K562 (cell line): ENCODE measurements at regions not wholly inside any gene's neighbourhood (a gene's known extent, or its start where the extent isn't known, plus 50 kb on each side); places are given as distances from the start of the nearest gene placed in this dataset.
A peak's percentile ranks its signal among the peaks of the same experiment; 100 is the strongest.

Experiments
- BCLAF1 ChIP-seq, 2 experiments: fragments of 450-650 bp in 1 of 2; IDR thresholded peaks; 2 replicates each; pipeline ENCODE4 v1.6.1; 2011 to 2017; ENCODE audit warnings: low read depth in 2 of 2, antibody characterized with exemption in 1 of 2, borderline replicate concordance in 1 of 2, low read length in 1 of 2, mild to moderate bottlenecking in 1 of 2, mixed read lengths in 1 of 2; ENCODE audit not compliant: control insufficient read depth in 1 of 2
- CBFB ChIP-seq: sonication (generic); formaldehyde crosslinking; IDR thresholded peaks from 2 replicates; pipeline ENCODE4 v1.4.0; 2020; ENCODE audit warnings: mild to moderate bottlenecking, missing genetic modification reagents
- E2F3 ChIP-seq: fragments of 250-450 bp; sonication (Bioruptor Pico); IDR thresholded peaks from 2 replicates; pipeline ENCODE4 v1.4.0; 2020; ENCODE audit warnings: mild to moderate bottlenecking
- NCOA1 ChIP-seq: fragments of 450-650 bp; IDR thresholded peaks from 2 replicates; pipeline ENCODE4 v1.6.1; 2016; ENCODE audit warnings: low read depth
- NFXL1 ChIP-seq: fragments of 450-650 bp; formaldehyde crosslinking; IDR thresholded peaks from 2 replicates; pipeline ENCODE4 v1.4.0; 2021; ENCODE audit warnings: mild to moderate bottlenecking
- PBX2 ChIP-seq, 2 experiments: IDR thresholded peaks in 1 of 2; conservative IDR thresholded peaks in 1 of 2; 2 replicates each; pipeline ENCODE4 v1.6.1; 2016; ENCODE audit warnings: low read depth in 2 of 2, mild to moderate bottlenecking in 1 of 2, missing compliant biosample characterization in 1 of 2, missing genetic modification characterization in 1 of 2, moderate library complexity in 1 of 2
- POLR2AphosphoS5 ChIP-seq: IDR thresholded peaks from 2 replicates; pipeline ENCODE4 v1.6.1; 2011; ENCODE audit warnings: mild to moderate bottlenecking, low read depth, low read length, moderate library complexity; ENCODE audit not compliant: control insufficient read depth, insufficient read depth
- SIN3A ChIP-seq, 2 experiments: fragments of 150-350 bp in 1 of 2; IDR thresholded peaks; 2 replicates each; pipeline ENCODE4 v1.6.1; 2011 to 2016; ENCODE audit warnings: borderline replicate concordance in 2 of 2, low read depth in 2 of 2, low read length in 2 of 2, mild to moderate bottlenecking in 2 of 2, moderate library complexity in 2 of 2; ENCODE audit not compliant: control insufficient read depth in 1 of 2
- SMAD4 ChIP-seq: fragments of 250-450 bp; sonication (Bioruptor Pico); conservative IDR thresholded peaks from 2 replicates; pipeline ENCODE4 v1.8.0; 2021; ENCODE audit warnings: inconsistent platforms, mild to moderate bottlenecking, moderate library complexity
- TEAD2 ChIP-seq: fragments of 450-650 bp; IDR thresholded peaks from 2 replicates; pipeline ENCODE4 v1.6.1; 2016; ENCODE audit warnings: missing genetic modification characterization, control low read depth, missing compliant biosample characterization
- ZNF518B ChIP-seq: fragments of 250-450 bp; sonication (Bioruptor Pico); IDR thresholded peaks from 2 replicates; pipeline ENCODE4 v1.5.0; 2021; ENCODE audit warnings: mild to moderate bottlenecking, moderate library complexity
- ZNF764 ChIP-seq: fragments of 250-450 bp; sonication (Bioruptor Pico); IDR thresholded peaks from 2 replicates; pipeline ENCODE4 v1.4.0; 2020; ENCODE audit warnings: low read depth, mild to moderate bottlenecking, moderate library complexity
- ZNF778 ChIP-seq: fragments of 450-650 bp; formaldehyde crosslinking; IDR thresholded peaks from 2 replicates; pipeline ENCODE4 v1.4.0; 2020; ENCODE audit warnings: mild to moderate bottlenecking, moderate library complexity
- TF ChIP-seq, protein P1 (sequence below): sonication (generic); formaldehyde crosslinking; IDR thresholded peaks from 2 replicates; pipeline ENCODE4 v1.8.0; 2023; ENCODE audit warnings: mild to moderate bottlenecking, missing genetic modification reagents

GRCh38 chr6:112956696-112957535 lies 609.8 kb downstream of the RFPL4B start (continued):
- TF ChIP-seq ZNF518B (no peak), SIN3A (IDR thresholded peaks at IDR 0.05; ENCODE audit: borderline replicate concordance in 2 of 2, control insufficient read depth in 1 of 2, low read depth in 2 of 2, low read length in 2 of 2) (no peak), NCOA1 (peak; percentile 59), ZNF764 (no peak), NFXL1 (CRISPR knock-in tag) (no peak), CBFB (no peak), ZNF778 (CRISPR knock-in tag) (no peak), PBX2 (CRISPR knock-in tag; IDR thresholded peaks at IDR 0.05; ENCODE audit: low read depth) (no peak), PBX2 (tag; conservative IDR thresholded peaks at IDR 0.05; ENCODE audit: low read depth) (peak; percentile 91), POLR2AphosphoS5 (peak; percentile 72), TEAD2 (0 out of 2 replicates have a peak, but pooled peaks have one; percentile 17), BCLAF1 (IDR thresholded peaks at IDR 0.05; ENCODE audit: borderline replicate concordance in 1 of 2, control insufficient read depth in 1 of 2, low read depth in 2 of 2, low read length in 1 of 2) (no peak), SMAD4 (CRISPR knock-in tag) (peak; percentile 58; the same call in 1 of the 2 replicates), E2F3 (CRISPR knock-in tag) (no peak)
- TF ChIP-seq, protein P1, sequence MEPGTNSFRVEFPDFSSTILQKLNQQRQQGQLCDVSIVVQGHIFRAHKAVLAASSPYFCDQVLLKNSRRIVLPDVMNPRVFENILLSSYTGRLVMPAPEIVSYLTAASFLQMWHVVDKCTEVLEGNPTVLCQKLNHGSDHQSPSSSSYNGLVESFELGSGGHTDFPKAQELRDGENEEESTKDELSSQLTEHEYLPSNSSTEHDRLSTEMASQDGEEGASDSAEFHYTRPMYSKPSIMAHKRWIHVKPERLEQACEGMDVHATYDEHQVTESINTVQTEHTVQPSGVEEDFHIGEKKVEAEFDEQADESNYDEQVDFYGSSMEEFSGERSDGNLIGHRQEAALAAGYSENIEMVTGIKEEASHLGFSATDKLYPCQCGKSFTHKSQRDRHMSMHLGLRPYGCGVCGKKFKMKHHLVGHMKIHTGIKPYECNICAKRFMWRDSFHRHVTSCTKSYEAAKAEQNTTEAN (CRISPR knock-in tag) = no peak
